SU-DHL-6 (cell line): ENCODE measurements at regions not wholly inside any gene's neighbourhood (a gene's known extent, or its start where the extent isn't known, plus 50 kb on each side); places are given as distances from the start of the nearest gene placed in this dataset.

ENCODE experiments used
- H2AFZ ChIP-seq: fragments of 200-600 bp; sonication (generic); 2 replicates; pipeline ENCODE4 v1.6.1; 2014; ENCODE audit warnings: low read depth, mild to moderate bottlenecking, moderate library complexity, mixed read lengths, antibody characterized with exemption, low read length; ENCODE audit not compliant: severe bottlenecking
- H3F3A ChIP-seq: fragments of 200-600 bp; shearing (Covaris generic); 2 replicates; pipeline ENCODE4 v1.6.0; 2016; ENCODE audit warnings: antibody characterized with exemption, mild to moderate bottlenecking; ENCODE audit not compliant: insufficient read depth
- H3K27ac ChIP-seq: fragments of 200-600 bp; sonication (generic); 2 replicates; pipeline ENCODE4 v1.5.1; 2016; ENCODE audit warnings: low read depth, mild to moderate bottlenecking, low read length, moderate library complexity, mixed read lengths
- H3K27me3 ChIP-seq: fragments of 200-600 bp; sonication (generic), shearing (Covaris generic); 2 replicates; pipeline ENCODE4 v1.6.0; 2014; ENCODE audit warnings: mild to moderate bottlenecking, low read length
- H3K36me3 ChIP-seq: fragments of 200-600 bp; sonication (generic); 2 replicates; pipeline ENCODE4 v1.6.1; 2014; ENCODE audit warnings: mild to moderate bottlenecking, low read length, mixed read lengths
- H3K4me2 ChIP-seq: fragments of 300-600, 200-600 bp; shearing (Covaris generic), sonication (generic); 2 replicates; pipeline ENCODE4 v1.6.0; 2014; ENCODE audit warnings: low read length, low read depth, mild to moderate bottlenecking; ENCODE audit not compliant: poor library complexity, severe bottlenecking
- H3K4me3 ChIP-seq: fragments of 200-600 bp; sonication (generic); 2 replicates; pipeline ENCODE4 v1.5.1; 2014; ENCODE audit warnings: antibody characterized with exemption, low read length, mild to moderate bottlenecking, mixed read lengths; ENCODE audit not compliant: insufficient read depth, poor library complexity, severe bottlenecking
- H3K79me2 ChIP-seq: fragments of 200-600 bp; sonication (generic); 2 replicates; pipeline ENCODE4 v1.6.1; 2014; ENCODE audit warnings: mild to moderate bottlenecking, low read length, moderate library complexity; ENCODE audit not compliant: insufficient read depth
- H3K9ac ChIP-seq: fragments of 200-600 bp; sonication (generic); 2 replicates; pipeline ENCODE4 v1.7.0; 2014; ENCODE audit warnings: mild to moderate bottlenecking, low read length
- H3K9me2 ChIP-seq: fragments of 200-600 bp; sonication (generic); replicated peaks from 2 replicates; pipeline ENCODE4 v1.6.1; 2014; ENCODE audit warnings: low read length; ENCODE audit not compliant: insufficient read depth
- H3K9me3 ChIP-seq: fragments of 200-600 bp; sonication (generic); 2 replicates; pipeline ENCODE4 v1.6.1; 2014; ENCODE audit warnings: low read length, mixed read lengths; ENCODE audit not compliant: insufficient read depth
- H4K20me1 ChIP-seq: fragments of 200-600 bp; sonication (generic); 2 replicates; pipeline ENCODE4 v1.6.1; 2014; ENCODE audit warnings: low read depth, mild to moderate bottlenecking, antibody characterized with exemption, low read length, moderate library complexity, mixed read lengths
- EZH2phosphoT487 ChIP-seq: fragments of 200-600 bp; sonication (generic), shearing (Covaris generic); conservative IDR thresholded peaks from 2 replicates; pipeline ENCODE4 v1.6.1; 2018; ENCODE audit warnings: mild to moderate bottlenecking, antibody characterized with exemption, low read length, moderate library complexity, mixed read lengths
- TF ChIP-seq, protein P1 (sequence below): fragments of 200-600 bp; sonication (generic); IDR thresholded peaks from one replicate; pipeline ENCODE4 v1.5.1; 2017; ENCODE audit warnings: antibody characterized with exemption, mild to moderate bottlenecking, low read length, moderate library complexity; ENCODE audit not compliant: insufficient read depth, poor library complexity, severe bottlenecking

GRCh38 chr13:103961784-103962183, 895.6 kb upstream of the SLC10A2 start:
- no peak overlapping the region for H3K27ac ChIP-seq

GRCh38 chr13:103961129-103961528, 894.9 kb upstream of the SLC10A2 start:
- Histone ChIP-seq H3K9me3 (no peaks in the 10 kb centered on the region), H2AFZ (no peak overlapping the region), H4K20me1 (no peaks in the 10 kb centered on the region), H3K9ac (no peak overlapping the region), H3K4me3 (no peak overlapping the region), H3K36me3 (no peaks in the 10 kb centered on the region), H3K79me2 (no peaks in the 10 kb centered on the region), H3K4me2 (no peak overlapping the region), H3K27ac (no peak overlapping the region), H3K27me3 (no peaks in the 10 kb centered on the region), H3F3A (no peaks in the 10 kb centered on the region), H3K9me2 (no peaks in the 10 kb centered on the region)
- TF ChIP-seq EZH2phosphoT487, result no peak
- TF ChIP-seq, protein P1, sequence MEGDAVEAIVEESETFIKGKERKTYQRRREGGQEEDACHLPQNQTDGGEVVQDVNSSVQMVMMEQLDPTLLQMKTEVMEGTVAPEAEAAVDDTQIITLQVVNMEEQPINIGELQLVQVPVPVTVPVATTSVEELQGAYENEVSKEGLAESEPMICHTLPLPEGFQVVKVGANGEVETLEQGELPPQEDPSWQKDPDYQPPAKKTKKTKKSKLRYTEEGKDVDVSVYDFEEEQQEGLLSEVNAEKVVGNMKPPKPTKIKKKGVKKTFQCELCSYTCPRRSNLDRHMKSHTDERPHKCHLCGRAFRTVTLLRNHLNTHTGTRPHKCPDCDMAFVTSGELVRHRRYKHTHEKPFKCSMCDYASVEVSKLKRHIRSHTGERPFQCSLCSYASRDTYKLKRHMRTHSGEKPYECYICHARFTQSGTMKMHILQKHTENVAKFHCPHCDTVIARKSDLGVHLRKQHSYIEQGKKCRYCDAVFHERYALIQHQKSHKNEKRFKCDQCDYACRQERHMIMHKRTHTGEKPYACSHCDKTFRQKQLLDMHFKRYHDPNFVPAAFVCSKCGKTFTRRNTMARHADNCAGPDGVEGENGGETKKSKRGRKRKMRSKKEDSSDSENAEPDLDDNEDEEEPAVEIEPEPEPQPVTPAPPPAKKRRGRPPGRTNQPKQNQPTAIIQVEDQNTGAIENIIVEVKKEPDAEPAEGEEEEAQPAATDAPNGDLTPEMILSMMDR, result no peak

More at GRCh38 chr13:103961784-103962183, 895.6 kb upstream of the SLC10A2 start:
- Histone ChIP-seq H4K20me1 (no peaks in the 10 kb centered on the region), H3K79me2 (no peaks in the 10 kb centered on the region), H2AFZ (no peak overlapping the region), H3K36me3 (no peaks in the 10 kb centered on the region), H3F3A (no peaks in the 10 kb centered on the region), H3K9me3 (no peaks in the 10 kb centered on the region), H3K4me3 (no peak overlapping the region), H3K9ac (no peak overlapping the region), H3K27me3 (no peaks in the 10 kb centered on the region), H3K9me2 (no peaks in the 10 kb centered on the region), H3K4me2 (no peak overlapping the region)
- no peak for TF ChIP-seq EZH2phosphoT487
- TF ChIP-seq, protein P1, result no peak

DNA sequence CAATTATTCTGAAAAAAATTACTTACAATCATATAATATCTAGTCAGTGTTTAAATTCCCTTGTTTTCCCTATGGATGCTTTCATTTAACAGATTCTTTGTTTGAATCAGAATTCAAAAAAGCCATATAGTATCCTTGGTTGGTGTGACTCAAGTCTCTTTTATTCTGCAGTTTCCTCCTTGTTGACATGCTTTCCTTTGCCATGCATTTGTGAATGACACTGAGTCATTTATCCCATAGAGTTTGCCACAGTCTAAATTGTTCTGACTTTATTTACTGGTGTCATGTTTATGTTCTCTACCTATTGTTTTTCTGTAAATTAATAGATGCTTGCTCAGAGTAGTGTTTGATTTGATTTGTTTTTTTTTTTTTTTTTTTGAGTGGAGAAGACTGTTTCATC, 893.8 kb upstream of the SLC10A2 start:
- Histone ChIP-seq H3K27ac (no peak overlapping the region), H3K4me3 (no peak overlapping the region), H3K36me3 (no peaks in the 10 kb centered on the region), H3K9me2 (no peaks in the 10 kb centered on the region), H2AFZ (no peak overlapping the region), H3K79me2 (no peaks in the 10 kb centered on the region), H3K4me2 (no peak overlapping the region), H4K20me1 (no peaks in the 10 kb centered on the region), H3K9me3 (no peaks in the 10 kb centered on the region), H3F3A (no peaks in the 10 kb centered on the region), H3K9ac (no peak overlapping the region), H3K27me3 (no peaks in the 10 kb centered on the region)
- no peak for TF ChIP-seq EZH2phosphoT487
- TF ChIP-seq, protein P1, result no peak

GRCh38 chr13:103958691-103959090, 892.5 kb upstream of the SLC10A2 start:
- Histone ChIP-seq H3K9me2 (no peaks in the 10 kb centered on the region), H3K4me2 (no peak overlapping the region), H3K27me3 (no peaks in the 10 kb centered on the region), H3K79me2 (no peaks in the 10 kb centered on the region), H2AFZ (no peak overlapping the region), H3K36me3 (no peaks in the 10 kb centered on the region), H3K27ac (no peak overlapping the region), H3F3A (no peaks in the 10 kb centered on the region), H4K20me1 (no peaks in the 10 kb centered on the region), H3K9me3 (no peaks in the 10 kb centered on the region), H3K9ac (no peak overlapping the region), H3K4me3 (no peak overlapping the region)
- TF ChIP-seq, protein P1, result no peak
- no peak for TF ChIP-seq EZH2phosphoT487
